Thyroid gland (tissue), 4 donors: ENCODE measurements at regions not wholly inside any gene's neighbourhood (a gene's known extent, or its start where the extent isn't known, plus 50 kb on each side); places are given as distances from the start of the nearest gene placed in this dataset.

Experiments used
- POLR2A ChIP-seq, 2 donors: fragments of 450-650 bp; IDR thresholded peaks; one replicate each; pipeline ENCODE4 v1.6.1; 2017; ENCODE audit warnings: antibody characterized with exemption in 2 of 2, mild to moderate bottlenecking in 2 of 2, moderate library complexity in 1 of 2
- TF ChIP-seq, protein P1 (sequence below), 6 experiments: fragments of 200-600 bp in 3 of 6; fragments of 450-650 bp in 3 of 6; sonication (generic) in 3 of 6; IDR thresholded peaks; one replicate each; pipeline ENCODE4 v1.5.1; 2016 to 2019; ENCODE audit warnings: antibody characterized with exemption in 6 of 6, mild to moderate bottlenecking in 2 of 6, inconsistent platforms in 1 of 6, moderate library complexity in 1 of 6

DNA sequence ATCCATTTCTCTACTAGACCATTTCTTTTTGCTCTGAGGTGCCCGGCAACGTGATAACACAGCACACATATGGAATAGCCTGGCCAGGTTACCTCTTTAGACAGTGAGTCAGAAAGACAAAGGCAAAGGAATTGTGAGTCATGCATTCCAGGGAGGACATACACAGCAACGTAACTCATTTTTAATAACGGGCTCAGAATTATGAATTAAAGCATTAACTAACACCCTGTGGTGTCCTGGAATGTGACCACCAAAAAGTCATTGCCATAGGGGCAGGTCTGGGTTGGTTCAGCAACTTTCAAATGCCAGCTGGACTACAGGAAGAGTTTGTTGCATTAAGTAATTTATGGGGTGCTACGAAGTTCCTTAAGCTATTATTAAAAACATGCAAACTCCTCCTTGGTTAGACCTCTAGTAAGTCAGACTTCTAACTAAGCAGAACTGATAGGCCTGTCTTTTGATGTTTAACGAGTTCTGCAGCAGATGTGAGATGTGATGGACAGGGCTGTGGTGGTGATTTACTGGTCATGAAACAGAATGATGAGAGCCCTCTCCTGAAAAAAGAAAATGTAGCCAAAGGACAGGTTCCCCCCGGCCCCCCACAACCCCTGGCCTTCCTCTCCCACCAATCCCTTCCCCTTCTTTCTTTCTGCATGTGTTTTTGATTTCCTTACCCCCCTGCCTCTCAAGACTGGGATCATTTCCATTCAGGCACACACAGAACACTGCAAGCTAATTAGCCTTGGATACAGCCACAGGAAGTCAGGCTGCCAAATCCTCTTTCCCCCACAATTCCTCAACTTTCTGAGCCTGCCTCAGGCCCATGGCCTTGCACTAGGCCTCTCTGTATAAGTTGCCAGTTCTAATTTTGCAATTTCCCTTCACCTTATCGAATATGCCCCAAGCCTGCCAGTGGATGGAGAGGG, 88.9 kb upstream of the HAO2 start:
- TF ChIP-seq, protein P1, sequence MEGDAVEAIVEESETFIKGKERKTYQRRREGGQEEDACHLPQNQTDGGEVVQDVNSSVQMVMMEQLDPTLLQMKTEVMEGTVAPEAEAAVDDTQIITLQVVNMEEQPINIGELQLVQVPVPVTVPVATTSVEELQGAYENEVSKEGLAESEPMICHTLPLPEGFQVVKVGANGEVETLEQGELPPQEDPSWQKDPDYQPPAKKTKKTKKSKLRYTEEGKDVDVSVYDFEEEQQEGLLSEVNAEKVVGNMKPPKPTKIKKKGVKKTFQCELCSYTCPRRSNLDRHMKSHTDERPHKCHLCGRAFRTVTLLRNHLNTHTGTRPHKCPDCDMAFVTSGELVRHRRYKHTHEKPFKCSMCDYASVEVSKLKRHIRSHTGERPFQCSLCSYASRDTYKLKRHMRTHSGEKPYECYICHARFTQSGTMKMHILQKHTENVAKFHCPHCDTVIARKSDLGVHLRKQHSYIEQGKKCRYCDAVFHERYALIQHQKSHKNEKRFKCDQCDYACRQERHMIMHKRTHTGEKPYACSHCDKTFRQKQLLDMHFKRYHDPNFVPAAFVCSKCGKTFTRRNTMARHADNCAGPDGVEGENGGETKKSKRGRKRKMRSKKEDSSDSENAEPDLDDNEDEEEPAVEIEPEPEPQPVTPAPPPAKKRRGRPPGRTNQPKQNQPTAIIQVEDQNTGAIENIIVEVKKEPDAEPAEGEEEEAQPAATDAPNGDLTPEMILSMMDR (IDR thresholded peaks at IDR 0.05), result no peak
- no peak for TF ChIP-seq POLR2A (IDR thresholded peaks at IDR 0.05)
